HG03095 (cell line): ENCODE measurements at regions not wholly inside any gene's neighbourhood (a gene's known extent, or its start where the extent isn't known, plus 50 kb on each side); places are given as distances from the start of the nearest gene placed in this dataset.
"Not testable (repeated sequence)": the region's sequence is repeated elsewhere in the genome, so short reads cannot be mapped to it uniquely, and the experiment has no call there.

Experiments used
- ATAC-seq: cut with Tn5 transposase; IDR thresholded peaks from one replicate; pipeline ENCODE4 v1.9.1; 2021; ENCODE audit warnings: moderate library complexity; ENCODE audit not compliant: unreplicated experiment

DNA sequence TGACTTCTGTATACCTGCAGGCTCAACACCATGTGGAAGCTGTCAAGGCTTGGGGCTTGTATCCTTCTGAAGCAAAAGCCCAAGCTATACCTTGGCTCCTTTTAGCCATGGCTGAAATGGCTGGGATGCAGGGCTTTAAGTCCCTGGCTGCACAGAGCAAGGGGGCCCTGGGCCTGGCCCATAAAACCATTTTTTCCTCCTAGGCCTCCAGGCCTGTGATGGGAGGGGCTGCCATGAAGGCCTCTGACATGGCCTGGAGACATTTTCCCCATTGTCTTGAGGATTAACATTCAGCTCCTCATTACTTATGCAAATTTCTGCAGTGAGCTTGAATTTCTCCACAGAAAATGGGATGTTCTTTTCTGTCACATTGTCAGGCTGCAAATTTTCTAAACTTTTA lies 878.0 kb upstream of the SOX11 start:
- ATAC-seq = not testable (repeated sequence)

DNA sequence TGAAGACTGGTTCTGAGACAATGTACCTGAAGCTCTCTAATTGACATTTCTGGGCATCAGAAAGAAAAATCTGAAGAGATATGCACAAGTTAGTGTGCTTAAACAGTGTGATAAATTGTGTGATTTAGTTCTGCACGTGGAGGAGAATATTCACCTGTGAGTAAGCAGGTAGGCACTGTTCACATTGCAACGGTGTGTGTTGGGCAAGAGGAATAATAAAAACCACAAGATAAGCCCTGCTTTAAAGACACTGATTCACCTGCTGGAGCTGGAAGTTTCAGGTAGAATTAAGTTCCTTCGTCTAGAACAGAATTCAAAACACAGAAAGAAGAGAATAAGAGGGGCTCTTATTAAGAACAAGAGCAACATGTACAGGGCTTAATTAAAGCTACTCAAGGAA lies 864.3 kb upstream of the SOX11 start:
- no peak for ATAC-seq

DNA sequence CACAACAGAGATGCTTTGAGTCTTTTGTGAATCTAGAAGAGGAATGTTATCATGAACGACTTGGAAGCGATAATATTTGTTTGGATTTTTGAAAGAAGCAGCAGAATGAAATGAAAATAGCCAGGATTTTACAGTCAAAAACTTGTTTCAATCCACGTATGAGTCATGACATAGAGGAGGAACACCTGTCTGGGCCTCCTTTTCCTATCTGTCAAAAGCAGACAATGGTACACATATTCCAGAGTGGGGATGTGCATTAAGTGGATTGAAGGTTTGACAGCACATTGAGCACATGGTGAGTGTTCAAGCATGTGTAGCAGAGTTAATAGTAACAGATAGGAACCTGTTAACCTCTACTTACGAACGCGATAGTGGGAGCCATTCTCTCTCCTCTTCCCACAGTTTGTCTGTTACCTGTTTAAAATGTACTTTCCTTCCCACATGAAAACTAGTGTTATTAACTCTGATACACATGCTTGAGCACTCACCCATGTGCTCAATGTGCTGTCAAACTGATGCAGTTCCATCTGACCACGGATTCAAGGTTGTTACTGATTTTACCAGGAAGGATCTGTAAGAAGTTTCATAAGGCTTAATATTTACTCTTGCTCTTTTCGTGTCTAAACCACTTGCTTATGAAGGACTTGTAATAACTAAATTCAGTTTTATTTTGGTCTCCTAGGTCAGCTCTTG lies 863.4 kb upstream of the SOX11 start:
- no peak for ATAC-seq

DNA sequence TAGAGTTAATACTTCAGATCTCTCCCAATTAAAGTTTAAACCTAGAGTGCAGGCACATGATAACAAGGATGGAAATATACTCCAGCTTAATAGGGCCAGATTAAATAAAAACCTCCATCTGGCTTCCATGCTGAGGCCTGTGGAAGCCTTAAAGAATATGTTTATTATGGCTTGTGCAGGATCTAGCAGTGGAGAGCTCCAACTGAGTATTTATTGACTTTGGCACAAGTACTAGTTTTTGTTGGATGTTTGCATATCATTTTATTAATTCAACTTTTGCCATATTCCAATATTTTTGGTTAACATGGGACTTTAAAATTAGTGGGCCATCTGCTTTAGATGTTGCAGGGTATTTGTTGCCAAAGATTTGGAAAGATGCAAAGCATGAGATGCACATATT lies 860.4 kb upstream of the SOX11 start:
- no peak for ATAC-seq

DNA sequence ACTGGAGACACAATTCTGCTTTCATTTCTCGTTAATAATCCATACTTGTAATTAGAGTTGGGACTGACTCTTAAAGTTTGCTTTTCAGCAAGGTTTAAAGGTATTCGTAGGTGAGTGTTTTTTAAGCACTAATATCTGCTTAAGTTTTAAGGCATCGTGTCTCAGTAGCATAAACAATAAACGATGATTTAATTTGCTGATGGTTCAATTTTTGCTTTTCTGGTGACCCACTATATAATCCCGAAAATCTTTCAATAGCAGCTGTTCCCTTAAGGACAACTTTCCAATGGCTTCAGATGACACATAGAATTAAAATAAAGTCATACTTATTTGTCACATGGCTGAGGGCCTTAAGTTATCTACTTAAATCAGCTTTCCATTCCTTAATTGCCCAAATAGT lies 859.5 kb upstream of the SOX11 start:
- ATAC-seq = no peak

DNA sequence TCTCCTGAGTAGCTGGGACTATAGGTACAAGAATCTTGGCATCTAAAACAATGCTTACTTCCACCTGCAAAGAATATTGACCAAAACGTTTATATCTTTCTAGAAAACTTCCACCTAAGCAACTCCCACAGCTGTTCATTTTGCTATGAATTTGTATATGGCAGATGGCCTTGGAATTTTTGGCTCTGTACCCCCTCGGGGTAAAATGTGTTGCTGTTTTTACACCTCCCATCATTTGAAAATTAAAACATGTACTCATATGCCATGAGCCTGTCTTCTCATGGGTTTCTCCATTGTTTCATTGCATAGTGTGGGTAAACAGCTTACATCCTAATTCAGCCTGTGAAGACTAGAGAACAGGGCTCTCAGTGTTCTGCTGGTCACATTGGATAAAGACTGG lies 853.6 kb upstream of the SOX11 start:
- no peak for ATAC-seq

DNA sequence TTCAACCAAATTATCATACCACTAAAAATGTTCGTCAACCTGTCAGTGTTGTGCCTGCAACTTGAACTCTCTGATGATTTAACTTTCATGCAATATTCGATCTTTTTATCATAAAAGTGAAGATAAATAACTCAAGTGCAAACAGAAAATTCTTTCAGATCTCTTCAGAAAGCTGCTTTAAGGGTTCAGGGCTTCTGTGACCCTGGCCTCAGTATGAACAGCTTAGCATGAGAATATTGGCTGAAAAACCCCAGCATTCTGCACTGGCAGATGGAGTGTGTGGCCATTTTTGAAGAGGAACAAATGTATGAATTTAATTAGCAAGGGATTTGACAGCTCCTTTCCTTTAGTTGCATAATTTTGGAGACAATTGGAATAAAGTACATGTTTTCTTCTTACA lies 851.4 kb upstream of the SOX11 start:
- ATAC-seq = no peak

DNA sequence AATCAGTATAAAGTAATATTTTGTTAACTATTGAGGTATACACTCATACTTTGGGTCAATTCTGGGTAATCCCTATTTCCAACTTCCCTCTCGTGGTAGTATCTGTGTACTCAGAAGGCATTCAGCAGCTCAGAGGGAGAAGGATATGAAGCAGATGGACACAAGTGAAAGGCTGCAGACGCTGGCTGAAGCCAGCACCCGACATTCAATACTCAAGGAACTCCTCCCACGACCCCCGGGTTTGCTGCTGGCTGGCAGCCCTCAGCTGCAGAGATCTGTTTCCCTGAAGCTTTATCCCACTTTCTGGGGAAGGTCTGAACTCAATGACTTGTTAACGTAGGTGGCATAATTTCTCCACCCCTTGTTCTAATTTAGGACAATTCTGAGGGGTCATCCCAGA lies 847.3 kb upstream of the SOX11 start:
- no peak for ATAC-seq

DNA sequence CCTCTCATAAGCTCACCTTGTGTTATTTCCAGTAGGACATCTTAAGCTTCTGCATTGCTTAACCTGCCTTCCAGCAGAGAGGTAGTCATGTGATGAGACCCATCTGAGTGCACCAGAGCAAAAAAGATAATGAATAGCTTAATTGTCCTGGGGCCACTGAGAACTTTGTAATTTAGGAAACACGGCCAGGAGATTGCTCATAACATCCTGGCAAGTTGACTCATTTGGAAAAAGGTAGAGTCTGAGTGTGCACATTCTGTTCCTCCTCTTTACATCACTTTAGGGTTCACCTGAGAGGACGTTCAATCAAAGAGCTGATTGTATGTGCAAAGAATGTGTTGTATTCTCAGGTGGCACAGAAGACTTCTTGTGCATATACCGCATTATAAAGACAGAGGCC lies 830.2 kb upstream of the SOX11 start:
- ATAC-seq = no peak

DNA sequence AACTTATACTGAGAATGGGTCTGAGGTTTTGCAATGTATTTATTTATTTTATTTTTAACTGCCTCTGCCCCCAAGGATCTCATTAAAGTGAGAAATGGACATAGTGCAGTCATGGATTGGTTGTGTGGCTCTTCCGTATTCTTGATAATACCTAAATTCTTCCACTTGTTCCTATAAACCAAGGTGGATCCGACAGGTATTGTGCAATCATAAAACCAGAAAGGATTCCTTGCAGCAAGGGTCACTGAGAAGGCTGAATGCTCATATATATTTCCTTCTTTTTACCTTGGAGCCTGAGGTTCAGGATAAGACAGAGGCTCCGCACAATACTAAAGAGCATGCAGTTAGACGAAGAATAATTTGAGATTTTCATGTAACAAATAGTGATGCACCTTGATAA lies 826.0 kb upstream of the SOX11 start:
- ATAC-seq = no peak

DNA sequence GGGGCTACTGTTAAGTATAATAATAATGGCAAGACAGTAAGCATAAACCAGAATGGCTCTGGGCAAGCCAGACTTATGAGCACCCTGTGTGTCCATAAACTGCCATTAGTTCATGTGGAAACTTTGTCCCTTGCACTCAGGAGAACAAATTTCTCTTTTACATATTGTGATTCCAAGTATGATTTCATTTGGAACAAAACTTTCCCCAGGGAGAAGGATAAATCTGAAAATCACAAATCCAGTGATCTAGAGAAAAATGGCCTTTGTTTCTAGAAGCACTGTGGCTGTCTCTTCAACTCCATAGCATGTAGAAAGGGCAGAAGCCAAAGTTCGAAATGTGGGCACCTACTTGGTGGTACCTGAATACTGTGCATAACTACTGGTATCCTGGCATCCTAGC lies 823.7 kb upstream of the SOX11 start:
- no peak for ATAC-seq

DNA sequence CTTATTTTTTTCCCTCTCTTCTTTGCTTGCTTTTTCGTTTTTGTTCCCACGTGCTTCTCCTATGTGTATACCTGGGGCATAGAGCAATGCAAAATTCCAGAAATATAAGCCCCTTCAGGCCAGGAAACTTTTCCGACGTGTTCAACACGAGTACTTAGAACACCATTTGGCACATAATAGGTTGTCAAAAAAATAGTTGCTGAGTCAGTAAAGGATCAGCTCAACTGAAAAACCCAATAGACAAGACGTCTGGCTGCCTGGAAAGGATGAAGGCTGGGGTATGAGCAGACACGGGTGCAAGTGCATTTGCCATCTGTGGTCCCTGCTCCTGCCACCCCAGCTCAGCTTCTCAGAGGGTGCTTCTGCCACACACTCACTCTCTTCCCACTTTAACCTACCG lies 823.0 kb upstream of the SOX11 start:
- no peak for ATAC-seq

DNA sequence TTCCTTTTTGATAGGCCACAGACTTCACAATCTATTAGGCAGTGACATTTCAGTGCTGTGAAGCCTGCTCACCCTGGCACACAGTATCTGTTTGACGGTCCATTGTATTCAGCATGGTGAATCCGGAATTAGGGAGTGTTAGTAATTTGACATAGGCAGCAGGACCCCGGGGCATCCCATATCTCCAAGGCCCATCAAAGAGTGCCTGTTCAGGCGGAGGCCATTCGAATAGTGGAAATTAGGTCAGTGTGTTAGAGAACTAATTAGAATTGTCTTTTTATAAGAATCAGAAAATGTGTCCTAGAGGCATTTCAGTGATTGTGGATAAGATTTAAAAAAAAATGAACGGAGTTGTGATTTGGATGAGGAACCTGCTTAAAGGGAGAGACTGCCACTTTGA lies 818.8 kb upstream of the SOX11 start:
- ATAC-seq = no peak

DNA sequence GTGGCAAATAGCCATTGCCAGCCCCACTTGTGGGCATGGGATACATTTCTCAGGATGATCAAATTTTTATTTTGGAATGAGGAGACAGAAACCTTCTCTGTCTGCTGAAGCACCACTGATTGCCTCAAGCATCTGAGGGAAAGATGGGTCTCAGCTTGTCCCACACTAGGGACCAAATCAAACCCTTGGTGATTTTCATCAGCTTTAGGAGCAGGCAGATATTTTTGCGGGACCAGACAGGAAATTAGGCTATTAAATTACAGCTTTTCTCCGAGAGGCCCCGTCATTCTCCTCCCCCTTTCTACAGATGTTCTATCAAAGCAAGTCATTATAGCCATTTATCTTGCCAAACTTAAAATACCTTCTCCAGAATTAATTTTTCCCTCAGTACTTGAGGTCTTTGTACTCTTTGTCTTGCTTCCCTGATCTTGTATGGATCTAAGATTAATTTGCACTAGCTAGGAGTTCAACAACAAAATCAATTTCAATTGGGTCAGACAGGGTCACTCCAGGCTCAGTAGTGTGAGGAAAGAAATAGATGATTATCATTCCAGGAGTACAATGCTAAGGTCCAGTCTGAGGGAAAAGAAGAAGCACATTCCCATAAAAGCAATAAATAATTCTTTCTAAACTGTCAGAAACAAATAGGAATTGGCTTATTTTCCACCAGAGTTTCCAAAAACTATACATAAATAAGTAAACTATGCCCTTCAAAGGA lies 818.1 kb upstream of the SOX11 start:
- ATAC-seq = no peak

DNA sequence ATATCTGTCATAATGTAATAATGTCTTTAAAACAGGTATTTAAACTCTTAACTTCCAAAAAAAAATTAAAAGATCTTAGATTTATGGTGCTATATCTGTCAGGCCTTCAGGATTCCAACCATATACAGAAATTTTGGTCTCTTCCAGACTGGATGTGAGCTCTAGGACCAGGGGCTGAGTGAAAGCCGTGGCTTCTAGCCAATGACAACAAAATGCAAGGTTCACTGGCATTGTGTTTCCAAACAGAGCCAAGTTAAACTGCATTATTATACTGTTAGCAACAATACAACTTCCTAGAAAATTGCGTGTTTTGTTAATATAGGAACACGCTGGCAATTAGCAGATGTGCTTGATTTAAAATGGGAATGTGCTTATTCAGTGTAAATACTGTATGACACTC lies 809.8 kb upstream of the SOX11 start:
- no peak for ATAC-seq

DNA sequence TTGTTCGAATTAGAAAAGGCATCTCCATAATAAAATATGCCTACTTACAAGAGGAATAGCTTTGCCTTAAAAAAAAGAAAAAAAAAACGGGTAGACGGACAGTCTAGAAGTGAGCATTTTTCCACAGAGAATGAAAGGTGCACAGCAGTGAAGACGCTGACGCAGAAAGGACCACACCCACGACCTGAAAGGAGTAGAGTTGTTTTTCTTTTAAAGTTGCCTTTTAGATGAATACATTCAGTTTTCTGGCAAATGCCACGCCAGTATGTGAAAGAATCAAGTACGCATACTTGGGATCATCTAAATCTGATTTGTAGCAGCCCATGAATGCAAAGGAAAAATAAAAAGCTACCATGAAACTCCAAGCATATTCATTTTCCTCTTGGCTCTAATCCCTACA lies 809.2 kb upstream of the SOX11 start:
- ATAC-seq = no peak

DNA sequence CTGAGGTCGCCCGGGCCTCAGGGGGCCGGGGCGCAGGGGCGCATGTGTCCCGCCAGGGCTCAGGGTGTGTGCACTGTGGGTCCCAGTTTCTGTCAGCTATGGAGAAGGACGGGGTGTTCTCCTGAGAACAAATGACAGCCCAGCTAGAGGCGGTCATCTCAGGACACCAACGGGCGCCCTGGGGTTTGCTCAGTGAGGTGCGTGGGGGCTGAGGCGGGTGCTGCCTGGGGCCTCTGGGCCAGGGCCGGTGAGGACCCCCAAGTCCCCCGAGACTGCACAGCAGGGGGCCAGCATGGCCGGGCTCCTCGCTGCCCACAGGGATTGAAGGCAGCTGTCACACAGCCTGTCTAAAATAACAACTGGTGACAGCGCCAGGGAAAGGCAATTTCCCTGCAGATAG lies 808.8 kb upstream of the SOX11 start:
- ATAC-seq = no peak

DNA sequence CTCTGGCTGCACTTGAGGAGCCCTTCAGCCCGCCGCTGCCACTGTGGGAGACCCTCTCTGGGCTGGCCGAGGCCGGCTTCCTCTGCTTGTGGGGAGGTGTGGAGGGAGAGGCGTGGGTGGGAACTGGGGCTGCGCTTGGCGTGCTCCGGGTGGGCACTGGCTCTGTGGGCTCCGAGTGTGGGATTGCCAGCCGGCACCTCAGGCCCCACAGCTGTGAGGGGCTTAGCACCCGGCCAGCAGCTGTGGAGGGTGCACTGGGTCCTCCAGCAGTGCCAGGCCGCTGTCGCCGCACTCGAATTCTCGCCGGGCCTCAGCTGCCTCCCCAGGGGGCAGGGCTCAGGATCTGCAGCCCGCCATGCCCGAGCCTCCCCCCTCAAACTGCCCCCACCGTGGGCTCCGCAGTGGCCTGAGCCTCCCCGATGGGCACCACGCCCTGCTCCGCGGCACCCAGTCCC lies 808.0 kb upstream of the SOX11 start:
- ATAC-seq = no peak

DNA sequence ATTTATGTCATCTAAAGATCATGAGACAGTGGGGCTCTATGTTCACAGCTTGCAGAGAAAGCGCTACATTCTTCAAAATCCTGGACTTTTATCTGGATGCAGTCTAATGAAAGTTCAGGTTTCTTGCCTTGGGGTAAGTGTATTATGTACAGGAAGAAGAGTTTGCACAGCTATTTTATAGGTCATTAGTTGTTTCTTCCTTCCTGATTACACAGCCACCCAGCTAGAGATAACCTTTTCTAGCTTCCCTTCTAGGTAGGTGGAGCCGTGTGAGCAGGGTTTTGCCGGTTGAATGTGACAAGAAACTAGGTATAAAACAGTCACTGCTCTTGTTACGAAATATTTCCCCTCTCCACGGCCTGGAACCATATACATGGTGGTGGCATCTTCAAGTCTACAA lies 800.8 kb upstream of the SOX11 start:
- no peak for ATAC-seq

DNA sequence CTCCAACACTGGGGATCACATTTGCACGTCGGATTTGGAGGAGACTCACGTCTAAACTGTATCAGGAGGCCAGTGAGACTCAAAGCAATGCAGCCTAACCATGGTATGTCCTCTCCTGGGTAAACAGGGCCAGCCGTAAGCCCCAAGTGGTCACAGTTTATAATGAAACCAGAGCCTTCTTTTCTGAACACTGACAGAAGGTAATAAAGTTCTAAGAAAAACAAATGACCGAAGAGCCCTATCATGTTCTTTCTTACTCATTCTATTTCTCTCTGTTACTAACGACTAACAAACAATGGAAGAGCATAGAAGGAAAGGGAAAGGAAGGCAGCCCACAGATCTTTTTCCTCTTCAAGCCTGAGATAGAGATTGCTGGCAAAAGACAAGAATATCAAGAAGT lies 796.8 kb upstream of the SOX11 start:
- ATAC-seq = no peak

DNA sequence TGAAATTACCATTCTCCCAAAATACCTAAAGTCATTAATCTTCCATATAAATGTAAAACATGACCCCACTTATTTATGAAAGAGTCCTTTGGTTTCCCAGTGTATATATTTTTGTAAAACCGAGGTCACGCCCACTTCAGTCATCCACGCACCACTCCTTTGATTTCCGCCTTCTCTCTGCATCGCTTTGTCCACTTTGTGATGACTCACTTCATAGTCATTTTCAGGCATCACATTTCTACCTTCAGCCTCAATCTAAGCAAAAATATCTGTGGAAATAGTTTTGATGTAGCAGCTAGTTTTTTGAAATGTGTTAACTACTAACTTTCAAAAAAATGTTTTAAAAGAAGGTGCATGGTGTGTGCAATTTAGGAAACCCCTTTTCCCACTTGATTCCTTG lies 793.5 kb upstream of the SOX11 start:
- no peak for ATAC-seq

DNA sequence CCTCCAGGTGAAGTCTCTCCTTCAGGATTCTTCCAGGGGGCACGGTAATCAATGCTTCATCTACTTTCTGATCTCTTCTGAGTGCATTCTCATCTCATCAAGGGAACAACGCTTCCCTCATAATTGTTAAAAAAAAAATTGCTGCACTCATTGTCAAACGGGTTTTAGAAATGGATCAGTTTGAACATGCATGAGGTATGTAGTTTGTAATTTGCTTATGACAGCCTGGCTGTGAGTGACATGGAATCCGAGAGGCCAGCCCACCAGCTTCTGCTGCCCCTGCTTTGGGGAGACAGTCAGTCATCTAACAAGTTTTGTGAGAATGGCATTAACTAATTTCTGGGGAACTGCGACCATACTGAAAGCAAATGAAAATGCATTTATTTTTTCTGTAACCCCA lies 791.9 kb upstream of the SOX11 start:
- ATAC-seq = no peak
